GM12878 (cell line): ENCODE measurements at regions not wholly inside any gene's neighbourhood (a gene's known extent, or its start where the extent isn't known, plus 50 kb on each side); places are given as distances from the start of the nearest gene placed in this dataset.

Experiments
- ATAC-seq: fragments of 200-7000 bp; cut with Tn5 transposase; 3 replicates; pipeline ENCODE4 v1.9.1; 2020; ENCODE audit warnings: mild to moderate bottlenecking, moderate library complexity
- BruUV-seq: library from RNA; stranded (reverse); fragments of 400-500 nt; replicated peaks from 2 replicates; lab custom pipeline; 2021; lab: Mats Ljungman, UMichigan
- CTCF ChIA-PET: fragments of 300-600 bp; sonication (Branson Sonifier 250); formaldehyde crosslinking; extraction: SDS; loops from one replicate; lab custom pipeline; 2021; ENCODE audit warnings: inconsistent platforms; lab: Yijun Ruan, JAX
- POLR2A ChIA-PET: fragments of 350-600 bp; formaldehyde crosslinking; extraction: SDS; loops from one replicate; lab custom pipeline; 2021; ENCODE audit warnings: inconsistent platforms; lab: Charles Lee
- RAD21 ChIA-PET: fragments of 300-600 bp; sonication (Branson Sonifier 250); formaldehyde crosslinking; loops from one replicate; lab custom pipeline; 2023; ENCODE audit warnings: antibody characterized with exemption; ENCODE audit not compliant: unreplicated experiment; lab: Charles Lee
- SMC1A ChIA-PET: fragments of 300-600 bp; sonication (Branson Sonifier 250); formaldehyde crosslinking; loops from one replicate; lab custom pipeline; 2023; ENCODE audit not compliant: unreplicated experiment, uncharacterized antibody; lab: Charles Lee
- DNase-seq: peaks from one replicate; pipeline ENCODE4 v3.0.0-alpha.2; 2011; ENCODE audit warnings: low read depth, low spot score
- FAIRE-seq: peaks from 3 replicates; lab custom pipeline; 2011; peaks lifted over from hg19 to GRCh38; lab: Jason Lieb, UNC
- H2AFZ ChIP-seq: 2 replicates; pipeline ENCODE4 v1.6.0; 2011; ENCODE audit warnings: low read depth, low read length, control low read depth; ENCODE audit not compliant: control insufficient read depth
- H3K27ac ChIP-seq: 2 replicates; pipeline ENCODE4 v1.5.1; 2011; ENCODE audit warnings: control low read depth; ENCODE audit not compliant: control insufficient read depth, insufficient read depth
- H3K27me3 ChIP-seq, 2 experiments: replicated peaks in 1 of 2; 2 replicates each; pipeline versions ENCODE4 v1.6.0 to v1.6.1; 2011; ENCODE audit warnings: low read length in 1 of 2; ENCODE audit not compliant: control insufficient read depth in 2 of 2, insufficient read depth in 2 of 2
- H3K36me3 ChIP-seq, 2 experiments: 2 replicates each; pipeline ENCODE4 v1.5.1; 2011; ENCODE audit warnings: low read length in 1 of 2; ENCODE audit not compliant: control insufficient read depth in 2 of 2, insufficient read depth in 2 of 2
- H3K4me1 ChIP-seq: 2 replicates; pipeline ENCODE4 v1.6.1; 2011; ENCODE audit warnings: mild to moderate bottlenecking, low read length, moderate library complexity, mixed read lengths; ENCODE audit not compliant: control insufficient read depth, insufficient read depth
- H3K4me2 ChIP-seq: 2 replicates; pipeline ENCODE4 v1.6.0; 2011; ENCODE audit warnings: control low read depth; ENCODE audit not compliant: control insufficient read depth, insufficient read depth
- H3K4me3 ChIP-seq: fragments of 200-600 bp; sonication (generic); 2 replicates; pipeline ENCODE4 v1.5.1; 2016
- H3K79me2 ChIP-seq: 2 replicates; pipeline ENCODE4 v1.6.0; 2011; ENCODE audit warnings: low read length; ENCODE audit not compliant: control insufficient read depth, insufficient read depth
- H3K9ac ChIP-seq: 2 replicates; pipeline ENCODE4 v1.8.0; 2011; ENCODE audit warnings: low read length, control low read depth, mixed read lengths; ENCODE audit not compliant: control insufficient read depth, insufficient read depth
- H3K9me3 ChIP-seq: replicated peaks from 3 replicates; pipeline ENCODE4 v1.5.1; 2011; ENCODE audit warnings: mild to moderate bottlenecking, low read length; ENCODE audit not compliant: control insufficient read depth, insufficient read depth
- H4K20me1 ChIP-seq: 2 replicates; pipeline ENCODE4 v1.6.0; 2011; ENCODE audit not compliant: control insufficient read depth, insufficient read depth
- CTCF ChIP-seq, 3 experiments: IDR thresholded peaks in 2 of 3; conservative IDR thresholded peaks in 1 of 3; 2 replicates each; pipeline ENCODE4 v1.5.1; 2011; ENCODE audit warnings: low read depth in 3 of 3, low read length in 3 of 3, mild to moderate bottlenecking in 3 of 3, control low read depth in 2 of 3, moderate library complexity in 2 of 3, inconsistent platforms in 1 of 3, mixed read lengths in 1 of 3; ENCODE audit not compliant: control insufficient read depth in 2 of 3, insufficient read depth in 1 of 3; ENCODE audit errors: extremely low read depth in 1 of 3
- PKNOX1 ChIP-seq: fragments of 450-650 bp; IDR thresholded peaks from 2 replicates; pipeline ENCODE4 v1.6.1; 2016; ENCODE audit warnings: mild to moderate bottlenecking
- REST ChIP-seq: IDR thresholded peaks from 2 replicates; pipeline ENCODE4 v1.6.1; 2012; ENCODE audit warnings: mild to moderate bottlenecking, low read depth, low read length
- TCF3 ChIP-seq: IDR thresholded peaks from 2 replicates; pipeline ENCODE4 v1.6.1; 2012; ENCODE audit warnings: low read depth, mild to moderate bottlenecking, low read length, borderline replicate concordance; ENCODE audit not compliant: insufficient read depth
- WRNIP1 ChIP-seq: IDR thresholded peaks from 2 replicates; pipeline ENCODE4 v1.6.1; 2011; ENCODE audit warnings: low read depth, low read length, improper control_type of control experiment, borderline replicate concordance
- YY1 ChIP-seq: IDR thresholded peaks from 2 replicates; pipeline ENCODE4 v1.6.1; 2011; ENCODE audit warnings: low read depth, mild to moderate bottlenecking, low read length
- WGBS: methylation state at CpG from one replicate; pipeline ENCODE4 v1.1.6; 2016; ENCODE audit warnings: low lambda C conversion rate; ENCODE audit not compliant: insufficient replicate concordance, insufficient coverage; ENCODE audit errors: missing lambda C conversion rate; 5-methylcytosine and 5-hydroxymethylcytosine counted together
- in situ Hi-C: fragments of 300-500 bp; cut with MboI; formaldehyde crosslinking; loops from 9 replicates; pipeline ENCODE4 v1.14.3; 2018; ENCODE audit warnings: mixed read lengths
- intact Hi-C: fragments of 100-400 bp; cut with micrococcal nuclease; formaldehyde crosslinking; loops from one replicate; pipeline ENCODE4 v1.14.2; 2022; ENCODE audit not compliant: unreplicated experiment

- TF ChIP-seq REST (no peak), PKNOX1 (no peak), CTCF (IDR thresholded peaks at IDR 0.05 in 2 of 3, conservative IDR thresholded peaks at IDR 0.05 in 1 of 3; ENCODE audit: control insufficient read depth in 2 of 3, extremely low read depth in 1 of 3, insufficient read depth in 1 of 3, low read depth in 3 of 3, low read length in 3 of 3) (no peak), TCF3 (no peak)
These were observed 214.4 kb upstream of the BLID start (continued) for GRCh38 chr11:122330279-122330965.

- H3K27ac ChIP-seq, result no peak overlapping the region
- no peak overlapping the region for H3K4me3 ChIP-seq
- no peaks in the 10 kb centered on the region for H4K20me1 ChIP-seq
- no peak overlapping the region for H3K9ac ChIP-seq
- H3K27me3 ChIP-seq, result no peaks in the 10 kb centered on the region; a peak in 1 of 4 replicates
- 5% methylated on average over 2 of the region's 2 CpGs for WGBS
- H2AFZ ChIP-seq, result no peak overlapping the region
- intact Hi-C loops, result no loop called here
- H3K79me2 ChIP-seq, result no peaks in the 10 kb centered on the region
- ATAC-seq, result no peak
- H3K36me3 ChIP-seq, result no peaks in the 10 kb centered on the region
- ChIA-PET SMC1A (no interaction called here), CTCF (no interaction called here), RAD21 (no interaction called here), POLR2A (no interaction called here)
- no TSS peak for BruUV-seq
- H3K4me2 ChIP-seq, result no peak overlapping the region
- in situ Hi-C loops, result no loop called here
- no peak for FAIRE-seq
- H3K4me1 ChIP-seq, result no peaks in the 10 kb centered on the region
- no peaks in the 10 kb centered on the region for H3K9me3 ChIP-seq
- no peak for DNase-seq
- TF ChIP-seq YY1 (no peak), WRNIP1 (no peak)
- TF ChIP-seq, all 136 proteins: peak for 0
These were observed 211.5 kb upstream of the BLID start for GRCh38 chr11:122327528-122327927.
